PC-9 (cell line): ENCODE measurements at regions not wholly inside any gene's neighbourhood (a gene's known extent, or its start where the extent isn't known, plus 50 kb on each side); places are given as distances from the start of the nearest gene placed in this dataset.

Experiments
- BruUV-seq: library from RNA; stranded (reverse); fragments of 400-500 nt; replicated peaks from 2 replicates; lab custom pipeline; 2021; lab: Mats Ljungman, UMichigan
- CTCF ChIA-PET: fragments of 300-600 bp; sonication (Branson Sonifier 250); formaldehyde crosslinking; loops from one replicate; lab custom pipeline; 2022; ENCODE audit warnings: antibody characterized with exemption; lab: Charles Lee
- POLR2A ChIA-PET: fragments of 300-600 bp; sonication (Branson Sonifier 250); formaldehyde crosslinking; loops from one replicate; lab custom pipeline; 2022; ENCODE audit warnings: antibody characterized with exemption; ENCODE audit not compliant: unreplicated experiment; lab: Charles Lee
- DNase-seq, 2 experiments: peaks; one replicate each; pipeline versions ENCODE4 v3.0.0 to v3.0.0-alpha.2; 2015 to 2022; ENCODE audit warnings: mixed read lengths in 1 of 2
- H2AFZ ChIP-seq: fragments of 200-600 bp; sonication (generic); 2 replicates; pipeline ENCODE4 v1.8.1; 2017; ENCODE audit warnings: antibody characterized with exemption
- H3F3A ChIP-seq: fragments of 200-600 bp; sonication (generic); 2 replicates; pipeline ENCODE4 v1.8.1; 2017; ENCODE audit warnings: antibody characterized with exemption, mild to moderate bottlenecking, low read depth; ENCODE audit not compliant: insufficient read depth
- H3K27ac ChIP-seq: fragments of 200-600 bp; sonication (generic); 2 replicates; pipeline ENCODE4 v1.6.1; 2016; ENCODE audit warnings: mixed run types
- H3K27me3 ChIP-seq: fragments of 200-600 bp; sonication (generic); 2 replicates; pipeline ENCODE4 v1.6.1; 2016; ENCODE audit warnings: low read depth, mixed run types; ENCODE audit not compliant: insufficient read depth
- H3K36me3 ChIP-seq: fragments of 200-600 bp; sonication (generic); 2 replicates; pipeline ENCODE4 v1.6.1; 2016; ENCODE audit warnings: low read depth, mixed run types
- H3K4me1 ChIP-seq: fragments of 200-600 bp; sonication (generic); replicated peaks from 2 replicates; pipeline ENCODE4 v1.6.1; 2016; ENCODE audit warnings: mixed run types; ENCODE audit not compliant: insufficient read depth
- H3K4me2 ChIP-seq: fragments of 200-600 bp; sonication (generic); 2 replicates; pipeline ENCODE4 v1.6.1; 2017; ENCODE audit warnings: mixed run types
- H3K4me3 ChIP-seq: fragments of 200-600 bp; sonication (generic); 2 replicates; pipeline ENCODE4 v1.6.1; 2016; ENCODE audit warnings: mixed run types
- H3K79me2 ChIP-seq: fragments of 200-600 bp; sonication (generic); 2 replicates; pipeline ENCODE4 v1.6.1; 2017; ENCODE audit warnings: low read depth, mixed run types
- H3K9me2 ChIP-seq: fragments of 200-600 bp; sonication (generic); 2 replicates; pipeline ENCODE4 v1.8.1; 2017; ENCODE audit warnings: mild to moderate bottlenecking; ENCODE audit not compliant: insufficient read depth
- H3K9me3 ChIP-seq: fragments of 200-600 bp; sonication (generic); 2 replicates; pipeline ENCODE4 v1.8.1; 2016; ENCODE audit warnings: low read depth; ENCODE audit not compliant: insufficient read depth
- H4K20me1 ChIP-seq: fragments of 200-600 bp; sonication (generic); 2 replicates; pipeline ENCODE4 v1.8.1; 2017; ENCODE audit not compliant: insufficient read depth
- EZH2 ChIP-seq: fragments of 200-600 bp; sonication (generic); IDR thresholded peaks from 2 replicates; pipeline ENCODE4 v1.8.0; 2017; ENCODE audit warnings: antibody characterized with exemption, low read depth
- intact Hi-C: fragments of 100-400 bp; cut with micrococcal nuclease; formaldehyde crosslinking; loops from one replicate; pipeline ENCODE4 v1.10.0; 2022; ENCODE audit not compliant: unreplicated experiment
- TF ChIP-seq, protein P1 (sequence below): fragments of 200-600 bp; sonication (generic); conservative IDR thresholded peaks from 2 replicates; pipeline ENCODE4 v1.6.1; 2017; ENCODE audit warnings: mixed run types, antibody characterized with exemption, mild to moderate bottlenecking, moderate library complexity

DNA sequence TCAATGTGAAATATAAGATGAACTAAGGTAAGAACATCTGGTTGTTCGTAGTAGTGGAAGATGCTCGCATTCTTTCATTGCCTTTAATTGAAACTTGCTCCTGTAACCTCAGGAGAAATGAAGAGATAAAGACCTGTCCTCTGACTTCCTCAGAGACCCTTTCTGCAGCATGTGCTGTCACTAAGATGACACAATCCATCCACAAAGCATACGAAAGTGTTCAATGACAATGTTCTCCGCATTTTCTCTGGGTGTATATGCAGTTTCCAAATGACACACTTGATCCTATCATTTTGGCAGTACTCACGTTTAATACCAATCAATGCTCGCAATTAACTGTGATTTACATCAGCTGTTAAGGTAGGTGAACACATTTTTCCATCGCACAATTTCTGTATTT, 65.8 kb downstream of the PRL start:
- Histone ChIP-seq H2AFZ (no peak overlapping the region), H3K79me2 (no peaks in the 10 kb centered on the region), H3K9me2 (no peaks in the 10 kb centered on the region), H3K4me3 (no peak overlapping the region), H3K27me3 (no peaks in the 10 kb centered on the region), H3K27ac (no peak overlapping the region), H3K4me2 (no peak overlapping the region), H3K36me3 (no peaks in the 10 kb centered on the region), H3K4me1 (0 out of 2 replicates have a peak, but pooled peaks cover 1% of the 10 kb centered on the region), H3F3A (0 out of 2 replicates have a peak, but pooled peaks cover 2% of the 10 kb centered on the region), H3K9me3 (peaks cover 4% of the 10 kb centered on the region), H4K20me1 (no peaks in the 10 kb centered on the region)
- ChIA-PET POLR2A (interaction anchor here (0.5 to 0.7 kb wide), 2 partner anchors 20 to 263 kb away, joined by 4 to 9 read pairs; no protein-coding TSS in a partner anchor), CTCF (no interaction called here)
- BruUV-seq: no TSS peak
- TF ChIP-seq, protein P1, sequence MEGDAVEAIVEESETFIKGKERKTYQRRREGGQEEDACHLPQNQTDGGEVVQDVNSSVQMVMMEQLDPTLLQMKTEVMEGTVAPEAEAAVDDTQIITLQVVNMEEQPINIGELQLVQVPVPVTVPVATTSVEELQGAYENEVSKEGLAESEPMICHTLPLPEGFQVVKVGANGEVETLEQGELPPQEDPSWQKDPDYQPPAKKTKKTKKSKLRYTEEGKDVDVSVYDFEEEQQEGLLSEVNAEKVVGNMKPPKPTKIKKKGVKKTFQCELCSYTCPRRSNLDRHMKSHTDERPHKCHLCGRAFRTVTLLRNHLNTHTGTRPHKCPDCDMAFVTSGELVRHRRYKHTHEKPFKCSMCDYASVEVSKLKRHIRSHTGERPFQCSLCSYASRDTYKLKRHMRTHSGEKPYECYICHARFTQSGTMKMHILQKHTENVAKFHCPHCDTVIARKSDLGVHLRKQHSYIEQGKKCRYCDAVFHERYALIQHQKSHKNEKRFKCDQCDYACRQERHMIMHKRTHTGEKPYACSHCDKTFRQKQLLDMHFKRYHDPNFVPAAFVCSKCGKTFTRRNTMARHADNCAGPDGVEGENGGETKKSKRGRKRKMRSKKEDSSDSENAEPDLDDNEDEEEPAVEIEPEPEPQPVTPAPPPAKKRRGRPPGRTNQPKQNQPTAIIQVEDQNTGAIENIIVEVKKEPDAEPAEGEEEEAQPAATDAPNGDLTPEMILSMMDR: no peak
- TF ChIP-seq EZH2: no peak
- intact Hi-C loops: no loop called here
- DNase-seq: no peak

DNA sequence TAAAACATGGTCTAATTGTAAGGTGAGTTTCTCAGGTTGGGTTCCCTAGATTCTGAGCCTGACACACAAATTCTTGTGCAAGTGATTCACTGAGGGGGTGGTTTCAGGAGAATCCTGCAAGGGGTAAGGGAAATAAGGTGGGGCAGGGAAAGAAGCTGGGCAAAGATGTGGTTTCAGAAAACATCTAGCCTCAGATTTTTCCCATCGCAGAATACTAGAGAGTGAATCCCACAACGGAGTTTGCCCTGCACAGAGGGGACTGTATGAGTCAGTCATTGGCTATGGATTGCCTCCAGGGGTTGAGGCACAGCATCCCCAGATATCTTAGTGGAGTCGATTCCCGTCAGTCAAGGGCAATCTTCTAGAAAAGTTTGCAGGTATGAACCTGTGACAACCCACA, 65.2 kb downstream of the PRL start:
- H3K79me2 ChIP-seq: no peaks in the 10 kb centered on the region
- peak in 1 of 2 experiments; percentile 27 for DNase-seq
- CTCF ChIA-PET: interaction anchor here (0.6 kb wide), 1 partner anchor 1967 kb away, joined by 3 read pairs; no protein-coding TSS in a partner anchor

GRCh38 chr6:22236626-22237414, 60.0 kb downstream of the PRL start:
- Histone ChIP-seq H3K9me2 (no peaks in the 10 kb centered on the region), H3K4me1 (peaks cover 21% of the 10 kb centered on the region), H3K79me2 (no peaks in the 10 kb centered on the region), H3K4me3 (0 out of 2 replicates have a peak overlapping the region, but pooled peaks have one; percentile 3), H3K27me3 (no peaks in the 10 kb centered on the region), H3K4me2 (peak overlapping the region; percentile 58), H3K9me3 (peaks cover 5% of the 10 kb centered on the region; the same call in 1 of the 2 replicates), H3K27ac (peak overlapping the region; percentile 27), H3K36me3 (no peaks in the 10 kb centered on the region), H2AFZ (no peak overlapping the region), H4K20me1 (no peaks in the 10 kb centered on the region), H3F3A (peaks cover 15% of the 10 kb centered on the region; the same call in 1 of the 2 replicates)
- intact Hi-C loops: loop anchor here (1.0 to 5.0 kb wide), 2 partner anchors 16 to 590 kb away; no protein-coding TSS in a partner anchor
- DNase-seq: peak; percentile 62 to 84
- ChIA-PET CTCF (interaction anchor here (0.6 kb wide), 1 partner anchor 150 kb away, joined by 7 read pairs; no protein-coding TSS in a partner anchor), POLR2A (interaction anchor here (0.7 kb wide), 2 partner anchors 15 to 207 kb away, joined by 3 read pairs; no protein-coding TSS in a partner anchor)
- BruUV-seq: no TSS peak
- TF ChIP-seq, protein P1: no peak
- TF ChIP-seq EZH2: no peak

More for the DNA sequence above, 65.2 kb downstream of the PRL start:
- Histone ChIP-seq H3F3A (0 out of 2 replicates have a peak, but pooled peaks cover 8% of the 10 kb centered on the region), H3K4me1 (peaks cover 7% of the 10 kb centered on the region; the same call in 1 of the 2 replicates), H3K4me2 (no peak overlapping the region), H3K27ac (no peak overlapping the region), H3K9me2 (no peaks in the 10 kb centered on the region), H3K36me3 (no peaks in the 10 kb centered on the region), H3K9me3 (peaks cover 5% of the 10 kb centered on the region), H3K4me3 (no peak overlapping the region), H3K27me3 (no peaks in the 10 kb centered on the region), H4K20me1 (no peaks in the 10 kb centered on the region), H2AFZ (no peak overlapping the region)
- TF ChIP-seq, protein P1: no peak
- TF ChIP-seq EZH2: no peak
- intact Hi-C loops: no loop called here
- POLR2A ChIA-PET: interaction anchor here (0.7 kb wide), 1 partner anchor 264 kb away, joined by 4 read pairs; no protein-coding TSS in a partner anchor
- no TSS peak for BruUV-seq
